Liver (tissue), 8 donors: ENCODE measurements at regions not wholly inside any gene's neighbourhood (a gene's known extent, or its start where the extent isn't known, plus 50 kb on each side); places are given as distances from the start of the nearest gene placed in this dataset.

Source experiments
- DNase-seq: peaks from one replicate; pipeline ENCODE4 v3.0.0-alpha.2; 2017; ENCODE audit warnings: low spot score
- H3K27ac ChIP-seq, 2 donors: one replicate each; pipeline ENCODE4 v1.7.0; 2013; ENCODE audit warnings: inconsistent platforms in 2 of 2, low read length in 2 of 2, control low read depth in 1 of 2, low read depth in 1 of 2, mild to moderate bottlenecking in 1 of 2
- H3K27me3 ChIP-seq, 4 donors: one replicate each; pipeline versions ENCODE4 v1.6.1 to v1.7.0; 2013; ENCODE audit warnings: low read length in 3 of 4, inconsistent platforms in 1 of 4, mild to moderate bottlenecking in 1 of 4, moderate library complexity in 1 of 4; ENCODE audit not compliant: control insufficient read depth in 4 of 4, insufficient read depth in 4 of 4
- H3K36me3 ChIP-seq, 4 donors: one replicate each; pipeline versions ENCODE4 v1.6.1 to v1.7.0; 2013; ENCODE audit warnings: low read length in 3 of 4, mild to moderate bottlenecking in 3 of 4, low read depth in 1 of 4, moderate library complexity in 1 of 4; ENCODE audit not compliant: control insufficient read depth in 4 of 4, insufficient read depth in 3 of 4
- H3K4me1 ChIP-seq, 4 donors: one replicate each; pipeline versions ENCODE4 v1.6.1 to v1.7.0; 2013; ENCODE audit warnings: low read length in 3 of 4, mild to moderate bottlenecking in 3 of 4, moderate library complexity in 1 of 4; ENCODE audit not compliant: control insufficient read depth in 4 of 4, insufficient read depth in 4 of 4
- H3K4me3 ChIP-seq, 3 donors: one replicate each; pipeline versions ENCODE4 v1.6.1 to v1.7.0; 2013; ENCODE audit warnings: low read length in 3 of 3, control low read depth in 1 of 3, low read depth in 1 of 3, mild to moderate bottlenecking in 1 of 3
- H3K9ac ChIP-seq, 2 donors: one replicate each; pipeline ENCODE4 v1.7.0; 2013; ENCODE audit warnings: low read length in 2 of 2, mild to moderate bottlenecking in 2 of 2, moderate library complexity in 2 of 2, control low read depth in 1 of 2, low read depth in 1 of 2
- H3K9me3 ChIP-seq, 4 donors: one replicate each; pipeline versions ENCODE4 v1.6.1 to v1.7.0; 2013; ENCODE audit warnings: low read length in 3 of 4; ENCODE audit not compliant: control insufficient read depth in 4 of 4
- ATF3 ChIP-seq: IDR thresholded peaks from 2 replicates; pipeline ENCODE4 v1.6.1; 2016; ENCODE audit warnings: antibody characterized with exemption
- CTCF ChIP-seq: fragments of 150-350 bp; IDR thresholded peaks from 2 replicates; pipeline ENCODE4 v1.5.1; 2017; ENCODE audit warnings: improper control_type of control experiment, low read depth, low read length; ENCODE audit not compliant: missing input control
- EGR1 ChIP-seq, 2 donors: IDR thresholded peaks; 2 replicates each; pipeline ENCODE4 v1.6.1; 2016 to 2018; ENCODE audit warnings: antibody characterized with exemption in 2 of 2, low read depth in 2 of 2
- FOXA1 ChIP-seq: IDR thresholded peaks from 2 replicates; pipeline ENCODE4 v1.6.1; 2016; ENCODE audit warnings: antibody characterized with exemption
- GABPA ChIP-seq, 2 donors: IDR thresholded peaks in 1 of 2; conservative IDR thresholded peaks in 1 of 2; 2 replicates each; pipeline ENCODE4 v1.6.1; 2016; ENCODE audit warnings: antibody characterized with exemption in 2 of 2, mild to moderate bottlenecking in 1 of 2, moderate library complexity in 1 of 2
- HNF4A ChIP-seq, 2 donors: conservative IDR thresholded peaks; 2 replicates each; pipeline ENCODE4 v1.6.1; 2016; ENCODE audit warnings: antibody characterized with exemption in 2 of 2, mild to moderate bottlenecking in 2 of 2
- MAX ChIP-seq: IDR thresholded peaks from 2 replicates; pipeline ENCODE4 v1.6.1; 2016; ENCODE audit warnings: antibody characterized with exemption
- RAD21 ChIP-seq, 2 donors: IDR thresholded peaks; 2 replicates each; pipeline ENCODE4 v1.6.1; 2016; ENCODE audit warnings: antibody characterized with exemption in 2 of 2, mild to moderate bottlenecking in 2 of 2
- REST ChIP-seq: IDR thresholded peaks from 2 replicates; pipeline ENCODE4 v1.6.1; 2016; ENCODE audit warnings: antibody characterized with exemption, mild to moderate bottlenecking
- SP1 ChIP-seq: IDR thresholded peaks from 2 replicates; pipeline ENCODE4 v1.6.1; 2018; ENCODE audit warnings: antibody characterized with exemption, mild to moderate bottlenecking
- TAF1 ChIP-seq: conservative IDR thresholded peaks from 2 replicates; pipeline ENCODE4 v1.6.1; 2016; ENCODE audit warnings: antibody characterized with exemption, mild to moderate bottlenecking
- YY1 ChIP-seq: IDR thresholded peaks from 2 replicates; pipeline ENCODE4 v1.6.1; 2016; ENCODE audit warnings: antibody characterized with exemption, mild to moderate bottlenecking
- ZBTB33 ChIP-seq: IDR thresholded peaks from 2 replicates; pipeline ENCODE4 v1.6.1; 2016; ENCODE audit warnings: antibody characterized with exemption
- WGBS: extraction: QIAGEN DNeasy Blood & Tissue Kit; methylation state at CpG from one replicate; pipeline ENCODE4 v1.1.7; 2013; 5-methylcytosine and 5-hydroxymethylcytosine counted together
- donor health status: healthy.
- donor health status: healthy.
- donor health status: healthy.
- donor health status: healthy.
- donor health status: healthy.

- WGBS = 57% methylated on average over 8 of the region's 8 CpGs
- Histone ChIP-seq H3K9ac (no peak overlapping the region), H3K36me3 (no peaks in the 10 kb centered on the region), H3K27me3 (peaks cover 0 to 4% (median 0%) of the 10 kb centered on the region in 4 donors), H3K4me3 (no peak overlapping the region), H3K9me3 (no peaks in the 10 kb centered on the region), H3K27ac (no peak overlapping the region), H3K4me1 (peaks cover 0 to 2% (median 0%) of the 10 kb centered on the region in 4 donors)
- no peak for DNase-seq
- no peak for TF ChIP-seq RAD21 (IDR thresholded peaks at IDR 0.05)
- TF ChIP-seq ZBTB33 = no peak
- no peak for TF ChIP-seq REST
- no peak for TF ChIP-seq TAF1
- no peak for TF ChIP-seq SP1
- no peak for TF ChIP-seq MAX
- TF ChIP-seq GABPA (IDR thresholded peaks at IDR 0.05 in 1 of 2, conservative IDR thresholded peaks at IDR 0.05 in 1 of 2) = no peak
Observed at GRCh38 chr2:6750411-6751158, 115.1 kb downstream of the CMPK2 start.

GRCh38 chr2:6754419-6754818 is 111.3 kb downstream of the CMPK2 start:
- peaks cover 0 to 6% (median 3%) of the 10 kb centered on the region in 4 donors for H3K4me1 ChIP-seq
- H3K9ac ChIP-seq = no peak overlapping the region
- TF ChIP-seq ATF3 (no peak), RAD21 (IDR thresholded peaks at IDR 0.05) (no peak), MAX (no peak), EGR1 (IDR thresholded peaks at IDR 0.05; ENCODE audit: low read depth in 2 of 2) (no peak), FOXA1 (no peak), HNF4A (conservative IDR thresholded peaks at IDR 0.05) (no peak), ZBTB33 (no peak), TAF1 (no peak), SP1 (no peak), CTCF (no peak), YY1 (no peak)
- H3K9me3 ChIP-seq = no peaks in the 10 kb centered on the region
- H3K36me3 ChIP-seq = no peaks in the 10 kb centered on the region
- no peaks in the 10 kb centered on the region for H3K27me3 ChIP-seq
- no peak for DNase-seq
- H3K27ac ChIP-seq = no peak overlapping the region
- 70% methylated on average over 9 of the region's 9 CpGs for WGBS
- no peak overlapping the region for H3K4me3 ChIP-seq
